ENCODE measurements at regions not wholly inside any gene's neighbourhood (a gene's known extent, or its start where the extent isn't known, plus 50 kb on each side); places are given as distances from the start of the nearest gene placed in this dataset.
A peak's percentile ranks its signal among the peaks of the same experiment; 100 is the strongest.

GRCh38 chr5:40399349-40399748, 280.4 kb upstream of the PTGER4 start:
- no peak overlapping the region for H2AFZ ChIP-seq (ENCODE audit: low read length)
- peak; percentile 18 to 33 for DNase-seq (ENCODE audit: low read depth in 2 of 2)
- no peak for TF ChIP-seq EZH2 (IDR thresholded peaks at IDR 0.05; ENCODE audit: low read length, missing control alignments)
- no peak for TF ChIP-seq CTCF (conservative IDR thresholded peaks at IDR 0.05 in 1 of 2, IDR thresholded peaks at IDR 0.05 in 1 of 2; ENCODE audit: low read depth in 1 of 2, low read length in 2 of 2)

GRCh38 chr5:40397976-40398375, 281.7 kb upstream of the PTGER4 start:
- Histone ChIP-seq H3K4me3 (replicated peaks in 1 of 4; ENCODE audit: control extremely low read depth in 1 of 4, insufficient read depth in 1 of 4, low read depth in 3 of 4, low read length in 4 of 4) (no peak overlapping the region), H3K9me3 (ENCODE audit: control insufficient read depth, insufficient read depth, low read depth, low read length) (no peaks in the 10 kb centered on the region), H3K27ac (ENCODE audit: insufficient read depth, low read length) (no peak overlapping the region), H3K9ac (ENCODE audit: insufficient read depth, low read length) (no peak overlapping the region), H3K4me2 (ENCODE audit: extremely low read depth, insufficient read depth, low read length) (no peak overlapping the region), H4K20me1 (ENCODE audit: control insufficient read depth, extremely low read depth, insufficient read depth, low read length) (no peaks in the 10 kb centered on the region), H3K79me2 (ENCODE audit: control insufficient read depth, insufficient read depth, low read length) (no peaks in the 10 kb centered on the region), H3K27me3 (ENCODE audit: control insufficient read depth, insufficient read depth, low read length) (no peaks in the 10 kb centered on the region), H3K4me1 (ENCODE audit: control insufficient read depth, extremely low read depth, insufficient read depth, low read length) (no peaks in the 10 kb centered on the region), H2AFZ (ENCODE audit: low read length) (no peak overlapping the region), H3K36me3 (ENCODE audit: control insufficient read depth, insufficient read depth, low read length) (no peaks in the 10 kb centered on the region)
- no peak for DNase-seq (ENCODE audit: low read depth in 2 of 2)
- no peak for TF ChIP-seq CTCF (conservative IDR thresholded peaks at IDR 0.05 in 1 of 2, IDR thresholded peaks at IDR 0.05 in 1 of 2; ENCODE audit: low read depth in 1 of 2, low read length in 2 of 2)
- no peak for TF ChIP-seq EZH2 (IDR thresholded peaks at IDR 0.05; ENCODE audit: low read length, missing control alignments)

More at GRCh38 chr5:40399349-40399748, 280.4 kb upstream of the PTGER4 start:
- Histone ChIP-seq H3K79me2 (ENCODE audit: control insufficient read depth, insufficient read depth, low read length) (no peaks in the 10 kb centered on the region), H4K20me1 (ENCODE audit: control insufficient read depth, extremely low read depth, insufficient read depth, low read length) (no peaks in the 10 kb centered on the region), H3K9ac (ENCODE audit: insufficient read depth, low read length) (no peak overlapping the region), H3K9me3 (ENCODE audit: control insufficient read depth, insufficient read depth, low read depth, low read length) (no peaks in the 10 kb centered on the region), H3K27me3 (ENCODE audit: control insufficient read depth, insufficient read depth, low read length) (no peaks in the 10 kb centered on the region), H3K36me3 (ENCODE audit: control insufficient read depth, insufficient read depth, low read length) (no peaks in the 10 kb centered on the region), H3K4me2 (ENCODE audit: extremely low read depth, insufficient read depth, low read length) (no peak overlapping the region), H3K4me3 (replicated peaks in 1 of 4; ENCODE audit: control extremely low read depth in 1 of 4, insufficient read depth in 1 of 4, low read depth in 3 of 4, low read length in 4 of 4) (no peak overlapping the region), H3K27ac (ENCODE audit: insufficient read depth, low read length) (no peak overlapping the region), H3K4me1 (ENCODE audit: control insufficient read depth, extremely low read depth, insufficient read depth, low read length) (no peaks in the 10 kb centered on the region)

- H3K27me3 ChIP-seq (ENCODE audit: control insufficient read depth, insufficient read depth, low read length), result no peaks in the 10 kb centered on the region
- no peak overlapping the region for H3K27ac ChIP-seq (ENCODE audit: insufficient read depth, low read length)
- H3K9me3 ChIP-seq (ENCODE audit: control insufficient read depth, insufficient read depth, low read depth, low read length), result no peaks in the 10 kb centered on the region
- no peaks in the 10 kb centered on the region for H4K20me1 ChIP-seq (ENCODE audit: control insufficient read depth, extremely low read depth, insufficient read depth, low read length)
- no peaks in the 10 kb centered on the region for H3K36me3 ChIP-seq (ENCODE audit: control insufficient read depth, insufficient read depth, low read length)
- no peak overlapping the region for H3K4me2 ChIP-seq (ENCODE audit: extremely low read depth, insufficient read depth, low read length)
- TF ChIP-seq CTCF (conservative IDR thresholded peaks at IDR 0.05 in 1 of 2, IDR thresholded peaks at IDR 0.05 in 1 of 2; ENCODE audit: low read depth in 1 of 2, low read length in 2 of 2) (no peak), EZH2 (IDR thresholded peaks at IDR 0.05; ENCODE audit: low read length, missing control alignments) (no peak)
- no peak overlapping the region for H3K9ac ChIP-seq (ENCODE audit: insufficient read depth, low read length)
- H3K4me1 ChIP-seq (ENCODE audit: control insufficient read depth, extremely low read depth, insufficient read depth, low read length), result no peaks in the 10 kb centered on the region
- no peak overlapping the region for H3K4me3 ChIP-seq (replicated peaks in 1 of 4; ENCODE audit: control extremely low read depth in 1 of 4, insufficient read depth in 1 of 4, low read depth in 3 of 4, low read length in 4 of 4)
- no peaks in the 10 kb centered on the region for H3K79me2 ChIP-seq (ENCODE audit: control insufficient read depth, insufficient read depth, low read length)
- DNase-seq (ENCODE audit: low read depth in 2 of 2), result no peak
- H2AFZ ChIP-seq (ENCODE audit: low read length), result no peak overlapping the region
These were observed 282.6 kb upstream of the PTGER4 start for GRCh38 chr5:40397091-40397490.

Data from fibroblast of lung (primary cell).